NCI-H2171 (cell line): ENCODE measurements at regions not wholly inside any gene's neighbourhood (a gene's known extent, or its start where the extent isn't known, plus 50 kb on each side); places are given as distances from the start of the nearest gene placed in this dataset.
"Not testable (repeated sequence)": the region's sequence is repeated elsewhere in the genome, so short reads cannot be mapped to it uniquely, and the experiment has no call there.

ENCODE experiments used
- DNase-seq: peaks from one replicate; lab custom pipeline; 2025; lab: John Stamatoyannopoulos, UW

DNA sequence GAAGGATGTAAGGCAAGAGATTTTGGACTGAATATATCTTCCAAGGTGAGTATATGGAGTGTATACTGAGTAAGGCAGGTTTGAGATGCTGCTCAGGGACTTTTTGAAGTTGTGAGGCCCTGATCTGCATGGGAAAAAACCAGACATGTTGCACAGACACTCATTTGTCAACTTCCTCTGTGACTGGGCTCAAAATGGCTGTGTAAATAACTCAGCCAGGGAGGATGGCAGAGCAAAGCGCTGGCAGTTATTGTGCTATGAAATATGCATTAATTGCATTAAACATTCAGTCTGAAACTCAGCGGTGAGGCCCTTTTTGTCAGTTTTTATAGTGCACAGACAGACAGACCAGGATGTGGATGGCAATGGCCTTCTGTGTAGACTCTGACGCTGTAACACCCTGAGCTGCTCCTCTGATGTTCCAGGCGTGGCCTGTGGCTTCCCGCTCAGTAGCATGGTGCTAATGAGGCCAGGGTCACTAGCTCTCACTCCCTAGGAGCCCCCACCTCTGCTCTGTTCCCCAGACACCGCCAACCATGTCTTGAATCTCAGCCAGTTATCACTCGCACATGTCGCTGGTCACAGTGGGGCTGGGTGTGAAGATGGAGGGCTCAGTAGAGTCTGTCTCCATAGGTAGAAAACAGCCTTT, 307.0 kb upstream of the PROX1 start:
- DNase-seq = no peak

DNA sequence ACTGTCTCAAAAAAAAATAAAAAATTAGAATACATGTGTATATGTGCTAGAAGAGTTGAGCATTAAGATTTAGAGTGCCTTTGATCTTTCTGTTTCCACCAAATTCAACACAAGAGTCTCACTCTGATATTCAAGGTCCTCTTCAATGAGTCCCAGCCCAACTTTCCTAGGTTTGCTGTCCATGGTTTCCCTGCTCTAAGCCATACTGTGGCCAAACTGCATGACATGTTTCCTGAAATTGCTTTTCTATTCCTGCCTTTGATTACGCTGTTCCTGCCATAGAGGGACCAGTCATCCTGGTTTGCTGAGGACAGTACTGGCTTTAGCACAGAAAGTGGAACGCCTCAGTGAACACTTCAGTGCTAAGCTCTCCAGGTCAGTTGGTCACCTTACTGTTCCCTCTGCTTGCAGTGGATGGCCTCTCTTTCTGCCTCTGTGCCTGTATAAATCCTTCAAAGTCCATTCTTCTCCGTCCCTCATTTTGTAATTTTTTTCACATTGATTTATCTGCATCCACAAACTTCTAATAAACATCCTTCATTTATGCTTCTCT, 305.9 kb upstream of the PROX1 start:
- no peak for DNase-seq

DNA sequence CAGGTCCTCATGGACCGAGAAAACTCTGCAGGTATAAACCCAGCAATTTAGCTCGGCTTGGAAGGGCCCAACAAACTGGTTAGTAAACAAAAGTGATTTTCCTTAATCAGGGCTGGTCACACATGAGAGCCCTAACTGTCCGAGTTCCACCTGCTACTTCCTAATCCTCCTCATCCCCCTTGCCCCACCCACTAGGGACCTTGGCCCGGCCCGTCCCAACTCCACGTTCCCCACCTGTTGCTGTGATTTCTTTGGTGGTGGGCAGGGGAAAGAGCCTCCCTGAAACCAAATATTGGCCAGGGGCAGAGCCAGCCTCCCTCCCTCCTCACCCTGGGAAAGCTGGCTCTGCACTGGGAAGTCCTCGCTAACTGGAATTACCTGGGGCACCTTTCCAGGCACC, 304.2 kb upstream of the PROX1 start:
- no peak for DNase-seq

DNA sequence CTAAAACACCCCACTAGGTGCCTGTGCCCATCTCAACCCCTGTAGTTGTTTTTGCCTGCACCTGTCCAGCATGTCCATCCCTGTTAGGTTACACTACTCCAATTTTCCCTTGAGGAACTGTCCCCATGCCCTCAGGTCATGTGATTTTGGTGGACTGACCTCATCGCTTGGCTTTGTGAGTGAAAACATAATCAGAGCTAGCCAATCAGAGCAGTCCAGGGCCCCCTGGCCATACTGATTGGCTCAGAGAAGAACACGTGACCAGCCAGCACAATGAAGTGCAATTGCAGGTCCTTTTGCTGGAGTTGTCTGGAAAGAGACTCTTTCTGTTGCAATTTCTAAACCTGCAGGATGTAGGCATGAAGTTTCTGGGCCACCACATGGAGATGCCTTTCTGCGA, 303.3 kb upstream of the PROX1 start:
- DNase-seq = no peak

DNA sequence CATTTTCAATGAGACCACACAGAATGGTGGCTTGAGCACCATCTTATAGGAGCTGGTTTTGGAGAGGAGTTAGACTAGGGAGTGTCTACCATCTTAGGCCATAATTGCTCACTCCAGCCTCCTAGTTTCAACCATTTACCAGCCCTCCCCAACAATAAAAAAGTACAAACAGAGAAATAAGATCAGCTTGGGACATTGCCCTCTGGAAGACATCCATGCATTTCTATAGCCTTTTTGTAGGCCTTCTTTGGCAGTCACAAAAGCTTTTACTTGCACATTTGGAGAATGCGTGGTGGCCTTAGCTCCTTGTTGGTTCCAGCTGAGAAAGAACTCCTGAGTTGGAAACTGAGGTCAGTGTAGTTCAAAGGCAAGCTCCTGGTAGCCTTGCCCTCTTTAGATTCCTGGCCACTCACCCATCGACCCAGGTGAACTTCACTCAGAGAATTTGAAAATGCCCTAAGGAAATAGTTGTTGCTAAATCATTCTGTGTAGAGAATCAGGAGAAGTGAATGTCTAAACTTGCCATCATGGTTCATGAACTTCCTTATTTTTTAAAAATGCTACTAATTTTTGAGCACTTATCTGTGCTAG, 301.7 kb upstream of the PROX1 start:
- no peak for DNase-seq

DNA sequence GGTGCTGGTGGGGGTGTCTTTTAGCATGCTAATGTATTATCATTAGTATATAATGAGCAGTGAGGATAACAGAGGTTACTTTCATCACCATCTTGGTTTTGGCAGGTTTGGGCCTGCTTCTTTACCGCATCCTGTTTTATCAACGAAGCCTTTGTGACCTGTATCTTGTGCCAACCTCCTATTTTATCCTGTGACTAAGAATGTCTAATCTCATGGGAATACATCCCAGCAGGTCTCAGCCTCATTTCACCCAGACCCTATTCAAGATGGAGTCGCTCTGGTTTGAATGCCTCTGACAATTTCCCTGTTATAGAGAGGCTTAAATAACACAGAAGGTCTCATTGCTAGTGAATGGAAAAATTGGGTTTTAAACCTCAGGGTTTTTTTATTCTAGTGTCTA, 300.8 kb upstream of the PROX1 start:
- no peak for DNase-seq

DNA sequence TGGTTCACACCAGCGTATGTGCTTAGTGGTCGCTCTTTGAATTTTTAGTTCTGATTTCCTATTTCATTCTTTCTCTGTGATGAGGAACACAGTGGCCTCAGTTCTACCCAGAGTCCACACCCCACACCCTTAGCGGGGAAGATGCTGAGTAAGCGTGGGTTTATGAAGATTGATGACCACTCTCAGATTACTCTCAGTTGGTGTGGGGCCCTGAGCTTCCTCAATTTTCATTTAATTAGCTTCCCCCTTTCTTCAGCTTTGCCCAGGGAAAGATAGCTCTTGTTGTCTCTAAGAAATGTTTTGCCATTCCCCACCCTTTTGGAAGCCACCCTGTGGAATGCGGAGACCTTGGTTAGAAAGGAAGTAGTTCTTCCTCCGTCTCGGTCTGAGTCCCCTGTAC, 299.9 kb upstream of the PROX1 start:
- no peak for DNase-seq

DNA sequence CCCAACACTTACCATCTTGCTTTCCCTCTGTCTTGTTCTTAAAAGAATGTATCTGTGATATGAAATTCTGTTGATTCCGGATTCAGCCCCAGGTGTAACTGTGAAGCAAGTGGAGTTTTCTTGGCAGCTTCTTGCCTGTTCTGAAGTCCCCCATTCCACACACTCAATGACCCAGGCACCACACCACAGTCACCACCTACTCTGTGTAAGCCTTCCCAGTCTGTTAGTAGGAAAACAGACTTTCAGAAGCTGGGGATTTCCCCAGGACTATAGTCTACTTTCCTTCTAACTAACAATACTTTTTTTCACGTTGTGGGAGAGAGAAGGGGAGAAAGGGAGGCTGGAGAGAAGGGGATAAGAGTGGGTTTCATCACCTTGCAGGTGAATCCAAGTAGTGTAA, 299.1 kb upstream of the PROX1 start:
- DNase-seq = no peak

DNA sequence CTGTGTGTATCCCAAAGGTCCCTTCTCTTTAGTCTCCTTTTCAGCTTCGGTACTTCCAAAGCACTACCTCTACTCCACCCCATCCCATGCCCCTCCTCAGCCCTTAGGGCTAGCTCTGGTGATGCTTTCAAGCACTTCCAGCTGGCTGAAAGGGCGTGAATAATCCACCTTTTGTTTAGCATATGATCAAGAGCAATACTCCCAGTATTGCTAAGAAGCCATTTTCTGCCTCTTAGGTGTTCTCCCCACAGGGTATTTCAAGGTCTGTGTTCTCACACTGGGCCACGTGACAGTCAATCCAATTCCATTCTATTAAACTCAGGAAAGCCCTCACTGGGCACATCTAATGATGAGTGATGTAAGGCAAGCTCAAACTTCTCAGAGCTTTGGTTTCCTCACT, 298.5 kb upstream of the PROX1 start:
- DNase-seq = no peak

DNA sequence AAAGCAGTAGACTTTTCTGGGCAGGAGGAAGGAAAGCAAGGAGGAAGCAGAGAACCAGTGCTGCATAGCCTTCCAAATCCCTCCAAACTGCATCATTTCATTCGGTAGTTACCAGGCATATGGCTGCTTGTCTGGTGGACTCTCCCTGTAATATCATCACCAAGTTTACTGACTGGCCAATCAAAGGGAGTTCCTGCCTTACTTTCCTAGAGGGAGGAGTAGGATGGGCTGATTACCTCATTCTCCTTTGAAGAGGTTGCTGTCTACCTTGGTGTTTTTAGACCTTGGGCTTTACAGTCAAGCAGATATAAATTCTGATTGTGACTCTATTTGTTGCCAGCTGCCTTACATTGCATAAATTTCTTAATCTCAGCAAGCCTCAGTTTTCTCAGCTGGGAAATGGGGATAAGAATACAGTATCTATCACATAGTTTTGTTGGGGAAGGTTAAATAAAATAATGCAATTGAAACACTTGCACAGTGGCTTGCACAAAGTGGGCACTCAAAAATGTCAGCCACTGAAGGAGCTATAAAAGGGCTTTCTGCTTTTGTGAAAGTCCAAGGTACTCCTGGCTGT, 297.3 kb upstream of the PROX1 start:
- no peak for DNase-seq

DNA sequence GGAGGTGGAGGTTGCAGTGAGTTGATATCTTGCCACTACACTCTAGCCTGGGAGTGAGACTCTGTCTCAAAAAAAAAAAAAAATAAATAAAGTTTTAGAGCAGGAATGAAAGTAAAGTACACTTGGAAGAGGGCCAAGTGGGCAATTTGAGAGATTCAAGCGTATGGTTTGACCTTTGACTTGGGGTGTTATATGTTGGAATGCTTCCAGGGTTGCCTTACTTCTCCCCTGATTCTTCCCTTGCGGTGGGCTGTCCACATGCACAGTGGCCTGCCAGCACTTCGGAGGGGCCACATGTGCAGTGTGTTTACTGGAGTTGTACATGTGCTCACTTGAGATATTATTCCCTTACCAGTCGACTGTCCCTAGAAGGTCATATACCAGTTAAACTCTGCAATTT, 295.5 kb upstream of the PROX1 start:
- no peak for DNase-seq

DNA sequence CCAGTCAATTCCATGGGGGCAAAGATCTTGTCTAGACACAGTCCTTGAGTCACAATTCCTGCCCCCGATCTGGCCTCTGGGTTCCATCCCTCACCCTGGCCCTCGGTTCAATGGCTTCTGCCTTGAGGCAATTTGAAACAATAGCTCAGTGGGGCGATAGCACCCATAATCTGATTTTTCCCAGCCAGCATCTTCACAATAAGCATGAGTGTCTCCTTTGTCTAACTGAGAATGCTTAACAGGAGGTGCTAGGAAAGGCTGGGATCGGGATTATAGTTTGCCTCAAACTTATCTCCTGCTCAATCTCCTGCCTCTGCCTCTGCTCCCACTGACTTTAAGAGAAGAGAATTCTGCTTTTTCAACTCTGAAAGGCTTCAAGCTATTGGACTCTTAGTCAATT, 293.9 kb upstream of the PROX1 start:
- no peak for DNase-seq

DNA sequence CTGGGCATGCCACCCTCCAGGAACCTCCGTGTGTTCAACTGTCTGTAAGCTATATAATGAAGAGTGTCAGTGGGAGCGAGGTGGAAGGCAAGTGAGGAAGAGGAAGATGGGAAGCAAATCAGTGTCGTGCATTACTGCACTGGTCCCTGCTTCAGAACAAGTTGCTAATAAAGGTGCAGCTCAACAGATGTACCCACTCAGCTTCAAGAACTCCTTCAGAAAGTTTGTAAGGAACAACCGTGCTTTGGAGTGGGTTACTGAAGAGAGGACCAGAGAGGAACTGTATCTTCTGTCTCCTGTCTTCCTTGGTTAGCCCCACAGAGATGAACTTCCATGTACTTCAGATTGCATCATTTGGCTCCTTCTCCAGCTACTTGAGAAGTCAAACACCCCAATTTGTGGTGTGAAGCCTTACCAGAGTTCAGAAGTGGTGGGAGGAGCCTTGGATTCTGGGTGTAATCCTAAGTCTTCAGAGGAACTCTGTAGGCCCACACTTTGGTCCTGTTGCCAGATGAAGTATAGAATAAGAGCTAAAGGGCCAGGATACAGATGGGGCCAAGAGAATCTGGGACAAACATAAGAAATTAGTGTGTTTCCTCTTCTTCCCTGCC, 290.5 kb upstream of the PROX1 start:
- no peak for DNase-seq

DNA sequence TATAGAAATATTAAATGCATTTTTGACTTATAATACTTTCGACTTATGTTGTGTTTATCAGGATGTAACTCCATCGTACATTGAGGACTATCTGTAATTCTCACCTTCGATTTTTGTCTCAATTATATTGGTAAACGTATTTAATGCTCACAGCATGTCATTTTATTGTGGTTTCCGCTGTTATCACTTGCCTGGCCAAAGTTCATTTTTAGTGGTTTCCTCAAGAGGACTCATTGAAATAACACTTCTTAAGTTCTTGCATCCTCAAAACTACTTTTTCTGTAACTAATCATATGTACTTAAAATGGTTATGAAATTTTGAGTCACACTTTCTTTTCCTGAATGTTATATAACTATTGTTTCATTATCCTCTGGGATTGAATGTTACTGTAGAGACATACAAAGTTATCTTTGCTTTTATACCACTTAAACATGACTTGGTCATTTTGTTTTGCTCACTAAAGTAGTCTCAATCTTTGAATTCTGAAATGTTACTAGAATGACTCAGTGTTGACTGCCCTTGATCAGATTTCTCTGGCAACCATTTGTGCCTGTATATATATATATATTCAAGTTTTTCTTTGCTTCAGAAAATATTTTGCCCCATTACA, 289.6 kb upstream of the PROX1 start:
- DNase-seq = no peak

DNA sequence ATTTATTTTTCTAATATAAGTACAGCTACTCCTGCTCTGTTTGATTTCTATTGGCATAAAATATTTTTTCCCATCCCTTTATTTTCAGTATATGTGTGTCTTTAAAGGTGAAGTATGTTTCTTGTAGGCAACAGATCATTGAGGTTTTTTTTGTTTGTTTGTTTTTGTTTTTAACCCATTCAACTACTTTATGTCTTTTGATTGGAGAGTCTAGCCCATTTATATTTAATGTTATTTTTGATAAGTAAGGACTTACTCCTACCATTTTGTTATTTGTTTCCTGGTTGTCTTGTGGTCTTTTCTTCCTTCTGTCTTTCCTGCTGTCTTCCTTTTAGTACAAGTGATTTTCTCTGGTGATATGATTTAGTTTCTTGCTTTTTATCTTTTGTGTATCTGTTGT, 285.1 kb upstream of the PROX1 start:
- DNase-seq = no peak

DNA sequence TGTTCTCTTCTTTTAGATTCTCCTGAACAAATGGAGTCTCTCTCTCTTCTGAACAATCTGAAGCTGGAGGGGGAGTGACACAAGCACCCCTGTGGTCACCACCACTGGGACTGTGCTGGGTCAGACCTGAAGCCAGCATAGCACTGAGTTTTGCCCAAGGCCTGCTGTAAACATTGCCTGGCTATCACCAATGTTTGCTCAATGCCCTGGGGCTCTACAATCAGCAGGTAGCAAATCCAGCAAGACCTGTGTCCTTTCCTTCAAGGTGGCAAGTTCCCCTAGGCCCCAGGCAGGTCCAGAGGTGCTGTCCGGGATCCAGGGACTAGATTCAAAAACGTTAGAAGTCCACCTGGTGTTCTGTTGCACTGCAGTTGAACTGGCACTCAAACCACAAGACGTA, 282.8 kb upstream of the PROX1 start:
- no peak for DNase-seq

DNA sequence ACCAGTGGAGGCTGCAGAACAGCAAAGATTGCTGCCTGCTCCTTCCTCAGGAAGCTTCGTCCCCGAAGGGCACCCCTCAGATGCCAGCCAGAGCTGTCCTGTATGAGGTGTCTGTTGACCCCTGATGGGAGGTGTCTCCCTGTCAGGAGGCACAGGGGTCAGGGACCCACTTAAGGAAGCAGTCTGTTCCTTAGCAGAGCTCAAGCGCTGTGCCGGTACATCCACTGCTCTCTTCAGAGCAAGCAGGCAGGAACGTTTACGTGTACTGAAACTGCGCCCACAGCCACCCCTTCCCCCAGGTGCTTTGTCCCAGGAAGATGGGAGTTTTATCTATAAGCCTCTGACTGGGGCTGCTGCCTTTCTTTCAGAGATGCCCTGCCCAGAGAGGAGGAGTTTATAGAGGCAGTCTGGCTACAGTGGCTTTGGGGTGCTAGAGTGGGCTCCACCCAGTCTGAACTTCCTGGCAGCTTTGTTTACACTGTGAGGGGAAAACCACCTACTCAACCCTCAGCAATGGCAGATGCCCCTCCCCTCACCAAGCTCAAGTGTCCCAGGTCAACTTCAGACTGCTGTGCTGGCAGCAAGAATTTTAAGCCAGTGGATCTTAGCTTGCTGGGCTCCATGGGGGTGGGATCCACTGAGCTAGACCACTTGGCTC, 275.8 kb upstream of the PROX1 start:
- not testable (repeated sequence) for DNase-seq

DNA sequence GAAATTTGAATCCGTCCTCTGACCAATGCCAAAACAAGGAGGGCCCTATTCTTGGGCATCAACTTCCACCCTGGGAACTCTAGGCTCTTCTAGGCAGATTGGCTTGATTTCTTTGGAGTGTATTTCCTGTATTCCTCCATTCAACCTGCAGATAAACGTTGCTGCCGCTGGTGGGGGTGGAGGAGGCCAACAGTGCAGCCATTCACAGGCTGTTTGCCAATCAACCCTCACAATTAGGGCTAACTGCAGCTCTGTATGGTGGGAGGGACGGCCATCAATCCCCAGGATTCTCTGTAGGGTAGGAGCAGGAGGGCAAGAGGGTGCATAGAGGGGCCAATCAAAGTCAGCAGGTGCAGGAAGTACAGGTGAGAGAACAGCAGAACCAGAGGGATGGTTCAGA, 273.1 kb upstream of the PROX1 start:
- DNase-seq = no peak

DNA sequence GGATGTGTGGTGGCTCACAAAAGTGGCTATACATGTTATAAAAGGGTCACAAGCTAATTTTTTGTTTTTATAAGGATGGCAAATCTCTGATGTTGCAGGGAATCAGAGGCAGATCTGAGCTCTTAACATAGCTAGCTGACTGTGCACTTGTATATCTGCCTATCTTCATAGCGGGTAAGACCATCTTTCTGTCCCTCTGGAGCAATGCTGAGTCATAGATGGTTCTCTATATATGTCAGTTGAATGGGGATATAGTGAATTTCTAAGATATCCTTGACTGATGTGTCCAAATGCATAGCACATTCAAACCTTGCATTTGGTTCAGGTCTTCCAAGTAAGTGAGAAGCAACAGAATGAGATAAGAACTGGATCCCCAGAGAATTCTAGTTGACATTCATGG, 272.6 kb upstream of the PROX1 start:
- no peak for DNase-seq

DNA sequence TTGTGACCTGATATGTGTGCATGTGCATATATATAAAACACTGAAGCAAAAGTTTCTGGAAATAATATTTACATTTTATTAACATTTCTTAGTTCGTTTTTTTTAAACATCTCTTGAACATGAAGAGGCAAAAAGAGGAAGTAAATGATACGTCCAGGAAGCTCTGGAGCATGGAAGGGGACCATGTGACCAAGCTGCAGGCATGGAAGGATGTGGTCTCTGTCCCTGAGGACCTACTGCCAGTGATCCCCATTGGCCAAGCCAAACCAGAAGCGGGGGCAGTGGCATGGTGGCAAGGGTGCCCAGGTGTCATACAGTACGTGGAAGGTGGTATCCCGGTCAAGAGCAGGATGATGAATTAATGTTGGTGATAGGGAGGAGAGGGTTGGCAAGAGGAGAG, 268.3 kb upstream of the PROX1 start:
- no peak for DNase-seq

DNA sequence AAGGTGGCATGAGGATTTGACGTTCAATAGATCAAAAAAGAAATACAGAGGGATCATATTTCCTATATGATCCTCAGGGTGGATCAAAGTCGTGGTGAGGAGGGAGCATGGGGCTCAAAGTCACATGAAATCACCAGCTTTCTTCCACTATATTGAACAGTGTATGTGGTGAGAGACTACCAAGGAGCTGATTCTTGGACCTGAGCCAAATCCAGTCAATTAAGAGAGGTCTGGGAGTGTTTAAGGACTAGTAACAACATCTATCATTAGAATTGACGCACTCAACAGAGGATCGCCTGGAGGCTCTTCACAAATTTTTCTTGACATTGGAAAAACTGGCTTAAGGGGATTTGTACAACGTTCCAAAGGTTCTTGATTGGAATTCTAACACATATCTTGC, 267.7 kb upstream of the PROX1 start:
- no peak for DNase-seq

DNA sequence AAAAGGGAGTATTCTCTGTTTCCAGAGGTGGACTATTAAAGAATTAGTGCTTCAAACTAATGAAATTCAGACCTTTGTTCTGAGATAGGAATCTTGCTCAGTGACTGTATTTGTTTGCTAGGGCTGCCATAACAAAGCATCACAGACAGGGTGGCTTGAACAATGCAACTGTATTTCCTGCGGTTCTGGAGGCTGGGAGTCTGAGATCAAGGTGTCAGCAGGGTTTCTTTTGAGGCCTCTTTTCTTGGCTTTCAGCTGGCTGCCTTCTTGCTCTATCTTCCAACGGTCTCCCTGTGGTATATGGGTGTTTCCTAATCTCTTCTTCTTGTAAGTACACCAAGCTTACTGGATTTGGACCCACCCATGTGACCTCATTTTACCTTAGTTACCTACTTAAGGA, 264.6 kb upstream of the PROX1 start:
- no peak for DNase-seq
